ENCODE measurements at regions not wholly inside any gene's neighbourhood (a gene's known extent, or its start where the extent isn't known, plus 50 kb on each side); places are given as distances from the start of the nearest gene placed in this dataset.
"Not testable (repeated sequence)": the region's sequence is repeated elsewhere in the genome, so short reads cannot be mapped to it uniquely, and the experiment has no call there.

DNA sequence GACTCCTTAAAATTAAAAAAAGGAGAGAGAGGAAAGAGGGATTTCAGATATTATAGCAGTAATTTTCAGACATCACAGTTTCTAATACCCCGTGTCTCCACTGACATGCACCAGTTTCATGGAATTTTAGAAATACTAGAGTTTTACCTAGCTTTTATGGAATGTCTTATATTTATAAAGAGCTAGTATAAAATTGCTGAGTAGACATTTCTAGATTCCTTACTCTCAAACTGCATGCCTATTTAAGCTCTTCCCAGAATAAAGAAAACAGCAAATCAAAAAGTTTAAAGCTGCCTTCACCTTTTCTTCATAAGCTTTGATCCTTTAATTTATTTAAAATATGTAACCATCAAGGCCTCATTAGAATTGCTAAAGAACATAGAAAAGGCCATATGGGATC lies 247.4 kb upstream of the IL12A start:
- TF ChIP-seq POLR2A (IDR thresholded peaks at IDR 0.05; ENCODE audit: low read length) (no peak), GATA1 (IDR thresholded peaks at IDR 0.05; ENCODE audit: low read depth, low read length) (no peak)
- DNase-seq, result no peak

GRCh38 chr3:159748425-159748824 lies 240.2 kb upstream of the IL12A start:
- no peak for DNase-seq
- no peak for TF ChIP-seq GATA1 (IDR thresholded peaks at IDR 0.05; ENCODE audit: low read depth, low read length)
- TF ChIP-seq POLR2A (IDR thresholded peaks at IDR 0.05; ENCODE audit: low read length), result no peak

DNA sequence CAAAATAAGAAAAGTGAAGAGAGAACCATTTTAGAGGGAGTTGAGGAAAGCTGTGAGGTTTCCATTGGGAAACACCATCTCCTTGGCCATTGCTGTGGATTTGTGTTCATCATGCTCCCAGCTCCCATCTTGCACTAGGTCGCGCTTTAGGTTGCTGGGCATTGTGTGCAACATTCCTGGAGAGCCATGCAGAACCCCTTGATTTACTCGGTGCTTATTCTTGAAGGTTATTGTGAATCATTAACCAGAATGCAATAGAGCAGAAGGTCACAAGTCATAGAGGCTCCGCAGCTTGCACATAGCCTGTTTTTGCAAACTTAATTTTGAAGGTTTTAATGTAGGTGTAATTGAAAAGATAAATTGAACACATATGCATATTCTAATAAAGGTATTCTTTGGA lies 239.2 kb upstream of the IL12A start:
- no peak for DNase-seq
- no peak for TF ChIP-seq POLR2A (IDR thresholded peaks at IDR 0.05; ENCODE audit: low read length)
- no peak for TF ChIP-seq GATA1 (IDR thresholded peaks at IDR 0.05; ENCODE audit: low read depth, low read length)

DNA sequence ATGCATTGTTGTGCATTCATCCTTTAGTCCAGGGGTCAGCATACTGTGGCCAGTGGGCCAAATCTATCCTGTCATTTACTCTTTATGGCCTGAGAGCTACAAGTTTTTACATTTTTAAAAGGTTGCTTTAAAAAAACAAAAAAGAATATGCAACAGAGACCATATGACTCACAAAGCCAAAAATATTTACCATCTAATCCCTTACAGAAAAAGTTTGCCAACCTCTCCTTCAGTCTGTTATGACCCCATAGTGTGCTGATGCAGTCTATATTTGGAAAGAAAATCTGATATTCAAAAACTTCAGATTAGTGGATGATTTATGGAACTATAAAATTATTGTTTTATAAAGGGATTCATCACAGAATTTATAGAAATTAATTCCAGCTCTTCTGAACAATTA lies 237.5 kb upstream of the IL12A start:
- no peak for TF ChIP-seq GATA1 (IDR thresholded peaks at IDR 0.05; ENCODE audit: low read depth, low read length)
- TF ChIP-seq POLR2A (IDR thresholded peaks at IDR 0.05; ENCODE audit: low read length), result no peak
- DNase-seq, result no peak

- DNase-seq, result no peak
- TF ChIP-seq POLR2A (IDR thresholded peaks at IDR 0.05; ENCODE audit: low read length), result no peak
- no peak for TF ChIP-seq GATA1 (IDR thresholded peaks at IDR 0.05; ENCODE audit: low read depth, low read length)
Observed at GRCh38 chr3:159751752-159752151, 236.9 kb upstream of the IL12A start.

- not testable (repeated sequence) for DNase-seq
Observed at GRCh38 chr3:159756279-159757207, 232.1 kb upstream of the IL12A start.

DNA sequence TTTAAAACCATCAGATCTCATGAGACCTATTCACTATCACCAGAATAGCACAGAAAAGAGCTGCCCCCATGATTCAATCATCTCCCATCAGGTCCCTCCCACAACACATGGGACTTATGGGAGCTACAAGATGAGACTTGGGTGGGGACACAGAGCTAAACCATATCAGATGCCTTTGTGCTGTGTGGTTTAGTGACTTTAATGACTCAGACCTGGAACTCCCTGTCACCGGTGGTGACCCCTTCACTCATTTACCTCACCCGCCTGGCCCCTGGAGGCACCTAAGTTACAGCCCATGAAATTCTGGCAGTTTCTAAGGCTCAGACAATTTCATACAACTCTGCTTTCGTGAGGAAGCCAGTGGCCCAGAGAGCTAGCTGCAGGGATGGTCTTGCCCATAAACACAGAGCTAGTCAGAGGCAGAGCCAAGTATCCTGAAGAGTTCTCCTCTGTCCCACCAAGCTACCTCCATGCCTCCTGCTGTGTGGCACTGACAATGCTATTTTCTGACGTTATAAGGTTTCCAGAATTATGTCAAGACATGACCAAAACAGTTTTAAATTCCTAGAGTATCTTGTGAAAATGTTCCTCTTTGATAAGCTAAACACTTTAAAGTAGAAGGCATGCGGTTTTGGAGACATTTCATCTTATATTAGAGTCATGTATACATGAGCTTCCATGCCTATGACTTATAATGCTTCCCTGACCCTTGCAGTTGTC lies 231.1 kb upstream of the IL12A start:
- no peak for TF ChIP-seq POLR2A (IDR thresholded peaks at IDR 0.05; ENCODE audit: low read length)
- no peak for TF ChIP-seq GATA1 (IDR thresholded peaks at IDR 0.05; ENCODE audit: low read depth, low read length)
- DNase-seq, result no peak

- no peak for TF ChIP-seq POLR2A (IDR thresholded peaks at IDR 0.05; ENCODE audit: low read length)
- DNase-seq, result no peak
Observed at GRCh38 chr3:159760046-159760445, 228.6 kb upstream of the IL12A start.

DNA sequence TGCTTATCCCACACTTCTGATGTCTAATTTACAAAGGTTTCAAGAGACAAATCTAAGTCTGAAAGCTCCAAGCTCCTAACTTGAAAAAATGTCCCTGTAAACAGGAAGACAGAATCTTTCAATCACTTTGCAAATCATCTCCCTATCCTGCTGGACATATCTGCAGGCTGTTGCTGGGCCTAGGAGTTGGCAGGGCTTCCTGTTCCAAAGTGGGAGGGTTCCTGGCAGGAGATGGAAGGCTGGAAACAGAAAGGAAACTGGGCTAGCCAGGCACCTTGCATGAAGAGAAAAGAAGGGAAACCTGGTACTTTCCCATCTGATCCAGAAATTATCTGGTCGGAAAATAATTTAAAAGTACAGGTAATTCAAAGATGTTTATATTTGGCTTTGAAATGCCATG lies 227.3 kb upstream of the IL12A start:
- TF ChIP-seq POLR2A (IDR thresholded peaks at IDR 0.05; ENCODE audit: low read length) (no peak), GATA1 (IDR thresholded peaks at IDR 0.05; ENCODE audit: low read depth, low read length) (no peak)

DNA sequence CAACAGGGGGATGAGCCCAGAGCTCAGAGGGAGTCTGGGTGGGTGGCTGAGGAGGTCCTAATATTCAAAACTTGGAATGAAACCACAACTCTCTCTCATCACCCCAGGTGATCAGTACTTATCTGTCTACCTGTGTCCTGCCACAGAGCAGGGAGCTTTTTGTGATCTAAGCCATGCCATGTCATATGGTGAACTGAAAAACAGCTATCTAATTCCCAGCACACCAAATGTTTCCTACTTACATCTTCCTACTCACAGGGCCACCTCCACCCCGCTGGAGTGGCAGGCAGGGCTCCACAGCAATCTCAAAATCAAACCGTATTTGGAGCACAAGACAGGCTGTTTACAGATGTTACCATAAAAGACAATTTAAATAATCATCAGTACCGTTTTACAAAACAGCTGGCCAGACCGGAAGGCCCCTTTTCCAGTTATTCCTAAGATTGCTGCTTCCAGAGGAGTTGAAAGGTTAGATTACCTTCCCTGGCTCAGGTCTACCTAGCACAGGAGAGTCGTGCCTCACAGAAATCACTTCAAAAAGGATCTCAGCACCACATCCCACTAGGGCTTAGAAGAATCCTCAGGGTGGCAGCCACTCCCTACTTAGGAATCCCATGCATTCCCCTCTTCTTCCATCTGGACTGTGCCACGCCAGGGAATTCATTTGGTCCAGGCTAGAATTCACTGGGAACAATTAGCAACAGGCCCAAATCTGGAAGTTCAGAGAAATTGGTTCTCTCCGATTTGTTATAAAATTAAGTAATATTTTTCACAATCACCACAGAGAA lies 226.6 kb upstream of the IL12A start:
- no peak for TF ChIP-seq GATA1 (IDR thresholded peaks at IDR 0.05; ENCODE audit: low read depth, low read length)
- TF ChIP-seq POLR2A (IDR thresholded peaks at IDR 0.05; ENCODE audit: low read length), result no peak
- DNase-seq, result no peak

More for the DNA sequence above, 227.3 kb upstream of the IL12A start:
- DNase-seq, result no peak

GRCh38 chr3:159763011-159763601 lies 225.5 kb upstream of the IL12A start:
- no peak for DNase-seq
- TF ChIP-seq POLR2A (IDR thresholded peaks at IDR 0.05; ENCODE audit: low read length) (no peak), GATA1 (IDR thresholded peaks at IDR 0.05; ENCODE audit: low read depth, low read length) (no peak)

GRCh38 chr3:159763602-159764489 lies 224.8 kb upstream of the IL12A start:
- DNase-seq, result peak; percentile 7 to 21
- no peak for TF ChIP-seq POLR2A (IDR thresholded peaks at IDR 0.05; ENCODE audit: low read length)
- no peak for TF ChIP-seq GATA1 (IDR thresholded peaks at IDR 0.05; ENCODE audit: low read depth, low read length)

DNA sequence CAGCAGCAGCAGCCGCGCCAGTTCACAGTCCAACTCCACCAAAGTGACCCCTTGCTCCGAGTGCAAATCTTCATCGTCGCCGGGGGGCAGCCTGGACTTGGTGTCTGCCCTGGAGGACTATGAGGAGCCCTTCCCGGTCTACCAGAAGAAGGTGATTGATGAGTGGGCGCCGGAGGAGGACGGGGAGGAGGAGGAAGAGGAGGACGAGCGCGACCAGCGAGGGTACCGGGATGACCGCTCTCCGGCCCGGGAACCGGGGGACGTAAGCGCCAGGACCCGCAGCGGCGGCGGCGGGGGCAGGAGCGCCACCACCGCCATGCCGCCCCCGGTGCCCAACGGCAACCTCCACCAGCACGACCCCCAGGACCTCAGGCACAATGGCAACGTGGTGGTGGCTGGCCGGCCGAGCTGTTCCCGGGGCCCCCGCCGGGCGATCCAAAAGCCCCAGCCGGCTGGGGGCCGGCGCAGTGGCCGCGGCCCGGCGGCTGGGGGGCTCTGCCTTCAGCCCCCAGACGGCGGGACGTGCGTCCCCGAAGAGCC lies 224.1 kb upstream of the IL12A start:
- no peak for TF ChIP-seq POLR2A (IDR thresholded peaks at IDR 0.05; ENCODE audit: low read length)
- TF ChIP-seq GATA1 (IDR thresholded peaks at IDR 0.05; ENCODE audit: low read depth, low read length), result no peak

More for the DNA sequence above, 224.1 kb upstream of the IL12A start:
- no peak for DNase-seq

Data from erythroblast (primary cell).